IPS-11a (cell line): ENCODE measurements at regions not wholly inside any gene's neighbourhood (a gene's known extent, or its start where the extent isn't known, plus 50 kb on each side); places are given as distances from the start of the nearest gene placed in this dataset.
"Not testable (repeated sequence)": the region's sequence is repeated elsewhere in the genome, so short reads cannot be mapped to it uniquely, and the experiment has no call there.

Experiments used
- H3K4me3 ChIP-seq: one replicate; pipeline ENCODE4 v1.5.1; 2013; ENCODE audit warnings: low read depth, low read length, control low read depth

- no peak overlapping the region for H3K4me3 ChIP-seq
Measured at GRCh38 chr6:119757467-119757866, 407.9 kb upstream of the MAN1A1 start.

GRCh38 chr6:119749335-119749734, 399.8 kb upstream of the MAN1A1 start:
- no peak overlapping the region for H3K4me3 ChIP-seq

DNA sequence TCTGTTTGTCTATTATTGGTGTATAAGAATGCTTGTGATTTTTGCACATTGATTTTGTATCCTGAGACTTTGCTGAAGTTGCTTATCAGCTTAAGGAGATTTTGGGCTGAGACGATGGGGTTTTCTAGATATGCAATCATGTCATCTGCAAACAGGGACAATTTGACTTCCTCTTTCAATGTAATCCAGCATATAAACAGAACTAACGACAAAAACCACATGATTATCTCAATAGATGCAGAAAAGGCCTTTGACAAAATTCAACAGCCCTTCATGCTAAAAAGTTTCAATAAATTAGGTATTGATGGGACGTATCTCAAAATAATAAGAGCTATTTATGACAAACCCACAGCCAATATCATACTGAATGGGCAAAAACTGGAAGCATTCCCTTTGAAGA, 399.0 kb upstream of the MAN1A1 start:
- not testable (repeated sequence) for H3K4me3 ChIP-seq

- H3K4me3 ChIP-seq: no peak overlapping the region
Measured at GRCh38 chr6:119742188-119742803, 392.7 kb upstream of the MAN1A1 start.

DNA sequence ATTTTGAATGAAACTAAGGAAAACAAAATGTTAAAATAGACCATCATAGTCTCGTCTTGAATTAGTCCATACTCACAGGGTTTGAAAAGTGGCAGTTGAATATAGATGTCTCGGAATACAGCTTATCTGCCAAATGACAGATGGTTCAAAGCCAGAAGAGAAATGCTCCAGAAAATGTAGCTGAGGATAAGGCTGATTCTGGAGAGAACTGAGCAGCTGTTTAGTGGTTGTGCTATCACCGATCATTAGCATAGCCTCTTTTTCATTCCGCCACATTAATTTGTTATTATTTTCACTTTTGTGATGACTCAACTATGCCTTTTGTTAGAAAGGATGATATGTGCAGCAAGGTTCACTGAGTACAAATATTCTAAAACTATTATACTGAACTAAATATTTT, 390.2 kb upstream of the MAN1A1 start:
- H3K4me3 ChIP-seq: no peak overlapping the region

GRCh38 chr6:119738425-119738824, 388.9 kb upstream of the MAN1A1 start:
- H3K4me3 ChIP-seq: no peak overlapping the region

- no peak overlapping the region for H3K4me3 ChIP-seq
Measured at GRCh38 chr6:119736296-119737021, 386.9 kb upstream of the MAN1A1 start.

- H3K4me3 ChIP-seq: no peak overlapping the region
Measured at GRCh38 chr6:119735530-119735929, 386.0 kb upstream of the MAN1A1 start.

DNA sequence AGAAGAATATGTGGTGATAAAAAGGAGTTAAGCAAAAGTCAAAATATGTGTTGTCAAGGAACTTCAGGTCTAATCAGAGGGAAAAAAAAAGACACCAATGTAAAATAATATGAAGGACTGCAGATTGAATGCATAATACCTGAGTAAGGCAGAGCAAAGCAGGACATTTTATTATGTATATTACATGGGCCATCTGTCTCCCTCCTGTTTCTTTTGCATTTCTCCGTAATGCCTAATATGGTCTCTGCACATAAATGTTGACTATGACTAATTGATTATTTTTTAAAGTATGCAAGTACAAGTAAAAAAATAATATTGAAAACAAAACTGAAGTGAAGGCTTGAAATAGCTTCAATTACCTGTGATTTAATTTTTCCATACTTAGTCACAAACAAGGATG, 384.7 kb upstream of the MAN1A1 start:
- H3K4me3 ChIP-seq: no peak overlapping the region

- H3K4me3 ChIP-seq: no peak overlapping the region
Measured at GRCh38 chr6:119728935-119729334, 379.4 kb upstream of the MAN1A1 start.

DNA sequence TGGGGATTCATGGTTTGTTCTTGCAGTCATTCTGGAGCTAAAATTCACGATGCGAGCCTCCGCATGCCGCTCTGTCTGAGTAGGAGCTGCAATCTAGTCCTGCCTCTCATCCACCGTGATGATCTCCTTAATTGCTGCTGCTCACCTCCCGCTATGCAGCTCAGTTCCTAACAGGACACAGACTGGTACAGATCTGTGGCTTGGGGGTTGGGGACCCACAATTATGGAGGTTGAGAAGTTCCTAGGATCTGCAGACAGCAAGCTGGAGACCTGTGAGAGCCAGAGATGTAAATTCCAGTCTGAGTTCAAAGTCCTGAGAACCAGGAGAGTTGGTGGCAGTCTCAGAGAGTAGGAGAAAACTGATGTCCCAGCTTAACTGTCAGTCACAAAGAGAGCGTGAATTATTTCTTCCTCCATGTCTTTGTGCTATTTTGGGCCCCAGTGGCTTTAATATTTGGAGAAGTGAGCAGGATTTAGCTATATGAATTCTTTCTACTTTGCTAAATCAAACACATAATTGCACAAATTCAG, 378.7 kb upstream of the MAN1A1 start:
- H3K4me3 ChIP-seq: no peak overlapping the region

DNA sequence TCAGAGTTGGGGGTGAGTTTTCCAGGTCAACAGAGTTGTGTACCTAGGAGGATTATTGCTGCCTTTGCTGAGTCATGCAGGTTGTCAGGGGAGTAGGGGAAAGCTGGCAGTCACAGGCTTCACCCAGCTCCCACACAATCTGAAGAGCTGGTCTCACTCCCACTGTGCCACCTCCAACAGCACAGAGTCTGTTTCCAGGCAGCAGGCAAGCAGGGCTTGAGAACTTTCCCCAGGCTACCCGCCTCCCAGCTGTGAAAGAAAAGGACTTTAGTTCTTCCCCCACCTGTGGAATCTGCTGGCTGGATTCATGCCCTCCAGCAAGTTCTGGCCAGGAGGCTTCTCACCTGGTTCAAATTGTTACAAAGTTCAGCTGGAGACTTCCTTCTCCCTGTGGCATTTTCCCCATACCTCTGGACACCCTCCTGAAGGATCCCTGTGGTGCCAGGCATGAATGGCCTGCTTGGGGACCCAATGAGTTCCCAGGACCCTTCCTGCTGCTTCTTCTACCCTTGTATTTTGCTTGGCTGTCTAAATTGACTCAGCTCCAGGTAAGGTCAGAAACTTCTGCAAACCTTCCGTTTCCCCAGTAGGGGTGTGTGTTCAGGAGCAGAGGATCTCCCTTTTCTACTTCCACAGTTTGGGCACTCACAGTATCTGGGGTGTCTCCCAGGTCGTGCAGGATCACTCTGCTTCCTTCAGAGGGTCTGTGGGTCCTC, 378.1 kb upstream of the MAN1A1 start:
- no peak overlapping the region for H3K4me3 ChIP-seq

DNA sequence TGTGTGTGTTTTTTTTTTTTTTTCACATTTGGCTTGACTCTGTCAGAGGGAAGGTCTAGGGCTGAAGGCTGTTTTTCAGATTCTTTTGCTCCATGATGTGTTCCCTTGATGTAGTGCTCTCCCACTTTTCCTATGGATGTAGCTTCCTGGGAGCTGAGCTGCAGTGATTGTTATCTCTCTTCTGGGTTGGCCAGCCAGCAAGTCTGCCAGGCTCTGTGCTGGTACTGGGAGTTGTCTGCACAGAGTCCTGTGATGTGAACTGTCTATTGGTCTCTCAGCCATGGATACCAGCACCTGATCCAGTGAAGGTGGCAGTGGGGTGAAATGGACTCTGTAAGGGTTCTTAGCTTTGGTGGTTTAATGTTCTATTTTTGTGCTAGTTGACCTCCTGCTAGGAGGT, 377.4 kb upstream of the MAN1A1 start:
- not testable (repeated sequence) for H3K4me3 ChIP-seq

GRCh38 chr6:119726086-119726485, 376.5 kb upstream of the MAN1A1 start:
- no peak overlapping the region for H3K4me3 ChIP-seq

DNA sequence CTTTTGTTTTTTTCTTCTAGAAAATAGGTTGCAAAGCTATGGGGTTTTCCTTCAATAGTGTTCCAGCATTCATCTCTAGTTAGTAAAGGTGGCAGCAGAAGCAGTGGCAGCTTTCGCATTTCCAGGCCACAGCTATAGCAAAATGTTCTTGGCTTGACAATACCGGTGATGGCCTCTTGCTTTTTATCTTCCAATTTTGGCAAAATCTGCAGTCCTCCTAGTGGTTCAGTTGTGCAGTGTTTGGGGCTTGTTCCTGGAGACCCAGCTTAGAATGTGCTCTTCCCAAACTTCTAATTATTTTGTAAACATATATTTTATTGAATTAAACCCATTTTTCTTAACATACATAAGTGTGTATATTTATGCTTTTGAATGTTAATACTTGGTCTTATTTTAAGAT, 370.6 kb upstream of the MAN1A1 start:
- H3K4me3 ChIP-seq: no peak overlapping the region

DNA sequence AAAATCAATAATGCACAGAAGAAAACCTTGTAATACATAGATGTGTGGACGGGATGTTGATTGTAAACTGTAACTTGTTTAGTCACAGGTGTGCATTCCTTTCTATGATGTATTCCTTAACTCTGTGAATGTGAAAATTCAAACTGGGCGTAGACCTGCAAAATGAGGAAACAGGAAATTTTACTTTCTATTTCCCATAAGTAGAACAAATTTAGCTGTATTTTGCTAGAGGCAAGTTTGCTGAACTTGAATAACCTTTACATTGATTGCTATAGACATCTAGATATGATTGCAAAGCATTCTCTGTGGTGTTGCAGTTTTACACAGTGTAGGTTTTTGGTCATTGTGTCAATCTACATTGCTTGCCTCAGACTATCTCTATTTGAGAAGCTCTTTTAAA, 368.4 kb upstream of the MAN1A1 start:
- no peak overlapping the region for H3K4me3 ChIP-seq

- no peak overlapping the region for H3K4me3 ChIP-seq
Measured at GRCh38 chr6:119716668-119717270, 367.2 kb upstream of the MAN1A1 start.

- H3K4me3 ChIP-seq: no peak overlapping the region
Measured at GRCh38 chr6:119713903-119714302, 364.3 kb upstream of the MAN1A1 start.

DNA sequence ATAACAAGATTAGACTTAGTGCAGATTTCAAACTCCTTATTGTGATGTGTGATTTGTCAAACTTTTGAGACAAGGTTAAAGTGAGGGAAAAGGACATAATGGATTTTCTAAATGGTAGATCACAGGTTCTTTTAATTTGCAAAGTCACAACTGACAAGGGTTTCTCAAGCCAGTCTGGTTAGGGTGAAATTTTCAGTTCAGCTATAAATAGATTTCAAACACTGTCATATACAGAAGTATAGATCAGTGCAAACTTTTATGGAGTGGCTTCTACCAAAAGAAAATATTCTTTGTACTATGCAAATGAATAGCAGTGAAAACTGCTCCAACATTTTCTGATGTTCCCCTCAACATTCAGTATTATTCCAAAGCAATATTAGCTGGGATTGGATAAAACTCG, 337.1 kb upstream of the MAN1A1 start:
- no peak overlapping the region for H3K4me3 ChIP-seq

DNA sequence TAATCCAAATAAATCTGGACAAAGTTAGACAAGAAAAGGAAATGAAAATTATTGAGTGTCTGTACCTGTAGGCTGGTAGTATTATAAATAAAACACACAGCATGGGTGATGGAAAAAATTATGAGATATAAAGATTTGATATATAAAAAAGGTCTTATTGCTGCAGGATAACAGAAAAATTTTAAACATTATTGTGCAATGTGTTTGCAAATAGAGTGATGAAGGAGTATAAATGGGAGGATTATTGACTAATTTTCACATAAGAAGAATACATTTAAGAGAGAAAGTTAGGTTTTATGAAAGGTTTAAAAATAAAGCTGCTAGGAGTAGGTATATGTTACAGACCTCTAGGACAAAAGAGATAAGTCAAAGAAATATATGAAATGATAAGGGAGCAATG, 336.7 kb upstream of the MAN1A1 start:
- no peak overlapping the region for H3K4me3 ChIP-seq

DNA sequence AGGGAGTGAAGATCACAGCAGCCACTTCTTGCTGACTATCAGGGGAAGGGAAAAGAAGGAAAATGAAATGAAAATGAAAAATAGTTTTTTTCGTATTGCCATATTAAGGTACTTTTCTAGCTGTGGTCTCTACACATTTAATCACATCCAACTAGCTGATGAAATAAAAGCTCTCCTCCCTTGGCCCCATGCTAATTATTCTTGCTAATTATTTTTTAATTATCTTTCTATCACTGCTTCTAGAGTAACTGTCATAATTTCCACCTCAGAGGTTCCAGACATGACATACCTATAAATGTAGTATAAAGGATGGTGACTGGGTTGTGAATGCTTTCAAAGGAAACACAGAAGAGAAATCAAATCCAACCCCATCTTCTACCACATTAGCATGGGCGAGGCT, 334.1 kb upstream of the MAN1A1 start:
- no peak overlapping the region for H3K4me3 ChIP-seq

GRCh38 chr6:119683031-119683430, 333.5 kb upstream of the MAN1A1 start:
- no peak overlapping the region for H3K4me3 ChIP-seq
